ENCODE measurements at regions not wholly inside any gene's neighbourhood (a gene's known extent, or its start where the extent isn't known, plus 50 kb on each side); places are given as distances from the start of the nearest gene placed in this dataset.

GRCh38 chr18:65035701-65036100, 715.1 kb upstream of the CDH7 start:
- TF ChIP-seq, protein P1, sequence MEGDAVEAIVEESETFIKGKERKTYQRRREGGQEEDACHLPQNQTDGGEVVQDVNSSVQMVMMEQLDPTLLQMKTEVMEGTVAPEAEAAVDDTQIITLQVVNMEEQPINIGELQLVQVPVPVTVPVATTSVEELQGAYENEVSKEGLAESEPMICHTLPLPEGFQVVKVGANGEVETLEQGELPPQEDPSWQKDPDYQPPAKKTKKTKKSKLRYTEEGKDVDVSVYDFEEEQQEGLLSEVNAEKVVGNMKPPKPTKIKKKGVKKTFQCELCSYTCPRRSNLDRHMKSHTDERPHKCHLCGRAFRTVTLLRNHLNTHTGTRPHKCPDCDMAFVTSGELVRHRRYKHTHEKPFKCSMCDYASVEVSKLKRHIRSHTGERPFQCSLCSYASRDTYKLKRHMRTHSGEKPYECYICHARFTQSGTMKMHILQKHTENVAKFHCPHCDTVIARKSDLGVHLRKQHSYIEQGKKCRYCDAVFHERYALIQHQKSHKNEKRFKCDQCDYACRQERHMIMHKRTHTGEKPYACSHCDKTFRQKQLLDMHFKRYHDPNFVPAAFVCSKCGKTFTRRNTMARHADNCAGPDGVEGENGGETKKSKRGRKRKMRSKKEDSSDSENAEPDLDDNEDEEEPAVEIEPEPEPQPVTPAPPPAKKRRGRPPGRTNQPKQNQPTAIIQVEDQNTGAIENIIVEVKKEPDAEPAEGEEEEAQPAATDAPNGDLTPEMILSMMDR (IDR thresholded peaks at IDR 0.05), result no peak
- no peak for TF ChIP-seq POLR2A (IDR thresholded peaks at IDR 0.05)

Measured in adrenal gland (tissue), 5 donors.